ENCODE measurements at regions not wholly inside any gene's neighbourhood (a gene's known extent, or its start where the extent isn't known, plus 50 kb on each side); places are given as distances from the start of the nearest gene placed in this dataset.

DNA sequence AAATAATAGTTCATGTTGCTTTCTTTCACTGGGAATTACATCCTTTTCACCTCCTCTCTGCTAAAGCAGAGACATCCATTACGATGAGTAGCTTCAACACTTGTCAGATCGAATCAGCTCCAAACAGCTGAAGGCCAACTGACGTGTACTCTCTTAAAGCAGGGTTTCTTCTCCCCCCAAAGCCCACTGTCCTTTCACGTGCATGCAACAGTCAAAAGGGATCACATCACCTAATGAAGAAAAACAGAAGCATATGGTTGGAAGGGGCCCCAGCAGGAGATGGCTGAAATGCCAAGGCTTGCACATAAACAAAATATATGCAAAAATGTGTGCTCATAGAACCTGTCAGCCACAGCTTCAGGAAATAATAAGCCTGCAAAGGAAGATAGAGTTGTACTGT lies 421.6 kb downstream of the ANXA1 start:
- TF ChIP-seq CTCF (conservative IDR thresholded peaks at IDR 0.05; ENCODE audit: low read length): no peak
- no peak for TF ChIP-seq EZH2phosphoT487 (IDR thresholded peaks at IDR 0.05; ENCODE audit: borderline replicate concordance, low read depth, low read length)

Data from OCI-LY7 (cell line).